ENCODE measurements at regions not wholly inside any gene's neighbourhood (a gene's known extent, or its start where the extent isn't known, plus 50 kb on each side); places are given as distances from the start of the nearest gene placed in this dataset.
A peak's percentile ranks its signal among the peaks of the same experiment; 100 is the strongest.

DNA sequence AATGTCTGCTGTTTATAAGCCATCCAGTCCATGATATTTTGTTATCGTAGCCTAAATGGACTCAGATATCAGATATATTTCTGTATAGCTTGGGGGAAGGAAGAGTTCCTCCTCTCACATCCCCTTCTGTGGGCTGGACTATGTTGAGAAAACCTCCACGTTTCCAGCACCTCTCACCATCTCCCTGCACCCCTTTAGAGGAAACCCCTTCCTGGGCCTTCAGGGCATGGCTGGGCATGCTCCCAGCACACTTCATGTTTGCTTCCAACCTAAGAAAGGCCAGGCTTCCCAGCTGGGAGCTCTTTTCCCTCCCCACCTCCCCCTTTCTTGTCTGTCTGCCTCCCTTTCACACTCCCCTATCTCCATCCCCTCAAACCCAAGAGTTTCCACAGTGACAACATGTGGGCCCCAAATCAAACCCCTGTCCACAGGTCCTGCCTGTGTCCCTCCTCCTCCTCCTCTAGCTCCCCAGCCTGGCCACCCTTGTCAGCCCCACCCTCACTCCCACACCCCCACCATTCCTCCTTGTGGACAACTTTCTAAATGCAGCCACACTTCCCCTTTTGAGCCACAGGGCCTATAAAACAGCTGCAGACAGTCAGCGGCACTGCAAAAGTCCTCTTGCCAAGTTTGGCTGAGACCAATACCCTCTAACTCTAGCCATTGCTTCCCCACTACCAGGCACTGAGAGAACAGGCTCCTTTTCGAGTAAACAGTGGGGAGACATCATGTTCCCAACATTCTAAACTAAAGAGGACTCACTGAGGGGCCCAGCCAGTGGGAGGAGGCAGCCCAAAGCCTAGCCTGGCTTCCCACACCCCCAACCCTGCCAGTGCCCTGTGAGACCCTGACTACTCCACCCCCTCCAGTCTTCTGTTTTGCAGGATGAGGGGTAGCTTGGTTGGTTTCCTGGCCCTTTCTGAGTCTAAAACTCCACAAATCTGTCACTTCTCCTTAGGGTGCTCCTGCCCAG lies 120.5 kb downstream of the ZFP36L2 start:
- DNase-seq (ENCODE audit: low spot score), result peak; percentile 81

DNA sequence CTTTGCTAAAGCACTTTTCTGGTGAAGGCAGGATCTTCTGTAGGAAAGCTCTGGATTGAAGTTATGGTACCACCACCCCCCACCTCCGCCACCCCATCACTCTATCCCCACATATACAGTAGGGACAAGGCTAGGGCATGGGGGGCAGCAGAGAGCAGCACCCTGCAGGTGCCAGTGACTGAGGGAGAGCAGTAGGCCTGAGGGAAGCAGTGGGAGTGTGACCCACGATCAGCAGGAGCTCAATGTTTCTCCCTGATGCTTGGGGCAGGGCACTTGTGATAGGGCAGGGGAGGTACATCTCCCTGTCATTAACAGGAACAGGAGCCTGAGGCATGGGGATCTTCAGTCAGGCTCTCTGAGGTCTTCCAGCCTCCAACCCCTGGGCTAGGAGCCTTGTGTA lies 121.6 kb downstream of the ZFP36L2 start:
- no peak for DNase-seq (ENCODE audit: low spot score)

DNA sequence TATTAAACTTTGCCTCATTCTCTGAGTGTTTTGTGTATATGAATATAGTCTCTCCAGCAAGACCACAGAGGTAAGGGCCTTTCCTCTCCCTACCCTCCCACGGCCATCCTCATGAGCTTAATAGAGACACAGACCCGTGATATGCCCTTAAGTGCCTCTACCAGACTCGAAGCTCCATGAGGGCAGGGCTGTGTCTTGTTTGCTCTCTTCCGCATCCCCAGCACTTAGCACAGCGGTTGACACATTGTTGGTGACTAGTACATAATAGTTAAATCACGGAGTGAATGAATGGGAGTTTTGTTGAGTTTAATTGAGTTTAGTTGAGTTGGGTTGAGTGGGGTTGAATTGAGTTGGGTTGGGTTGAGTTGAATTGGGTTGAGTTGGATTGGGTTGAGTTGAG lies 122.3 kb downstream of the ZFP36L2 start:
- DNase-seq (ENCODE audit: low spot score), result no peak

DNA sequence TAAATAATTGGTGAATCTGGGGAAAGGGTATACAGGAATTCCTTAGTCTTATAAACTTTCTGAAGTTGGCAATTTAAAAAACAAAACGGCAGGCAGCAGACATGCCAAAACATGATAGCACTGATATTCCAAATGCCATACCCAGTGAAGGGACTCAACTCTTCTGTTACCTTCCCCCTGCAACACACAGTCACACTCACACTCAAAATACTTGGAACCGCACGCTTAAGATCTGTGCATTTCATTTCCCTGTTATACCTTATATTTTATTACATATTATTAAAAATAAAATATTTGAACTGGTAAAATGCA lies 123.4 kb downstream of the ZFP36L2 start:
- DNase-seq (ENCODE audit: low spot score), result no peak

DNA sequence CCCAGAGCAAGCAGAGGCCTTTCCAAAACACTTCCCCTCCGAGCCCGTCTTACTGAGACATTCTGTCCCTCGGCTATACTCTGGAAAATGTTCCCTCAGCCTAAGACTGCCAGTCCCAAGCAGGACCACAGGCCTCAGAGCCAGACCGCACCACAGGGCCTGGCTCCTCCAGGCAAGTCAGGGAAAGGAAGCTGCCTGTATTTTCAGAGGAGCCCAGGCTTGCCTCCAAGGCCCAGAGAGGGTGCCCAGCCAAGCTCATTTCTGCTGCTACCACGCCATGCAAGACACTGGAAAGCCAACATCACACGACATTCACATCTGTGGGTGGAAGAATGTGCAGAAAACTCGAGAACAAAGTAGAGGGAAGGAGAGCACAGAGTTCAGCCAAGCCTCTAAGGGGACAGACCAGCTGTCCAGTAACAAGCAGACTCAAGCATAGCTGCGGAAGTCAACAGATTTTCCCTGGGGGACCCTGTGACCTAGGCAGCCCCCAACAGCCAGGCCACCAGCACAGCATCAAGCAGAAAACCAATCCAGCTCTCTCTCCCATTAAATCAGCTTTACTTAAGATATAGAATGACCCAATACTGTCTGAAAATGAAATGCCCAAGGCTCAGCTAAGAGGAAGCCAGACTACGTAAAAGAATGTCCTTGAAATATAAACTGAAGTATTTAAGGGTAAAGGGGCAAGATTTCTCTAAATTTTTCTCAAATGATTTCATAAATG lies 123.9 kb downstream of the ZFP36L2 start:
- peak; percentile 38 for DNase-seq (ENCODE audit: low spot score)

DNA sequence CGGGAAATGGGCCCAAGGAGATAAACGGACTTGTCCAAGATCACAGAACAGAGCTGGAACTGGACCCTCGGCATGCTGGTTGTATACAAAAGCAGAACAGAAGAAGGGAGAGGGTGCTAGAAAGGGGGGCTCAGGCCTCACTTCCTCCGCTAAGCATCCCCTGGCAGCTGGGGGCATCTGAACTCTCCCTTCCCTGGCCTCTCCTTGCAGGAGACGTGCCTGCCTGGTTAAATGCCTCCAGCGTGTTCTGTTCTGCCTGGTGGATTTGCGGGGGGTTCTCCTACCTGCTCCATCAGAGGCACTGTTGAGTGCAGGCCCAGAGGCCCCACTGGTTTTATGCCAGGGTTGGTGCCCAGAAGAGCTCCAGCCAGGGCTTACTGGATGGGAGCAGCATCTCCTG lies 124.7 kb downstream of the ZFP36L2 start:
- no peak for DNase-seq (ENCODE audit: low spot score)

DNA sequence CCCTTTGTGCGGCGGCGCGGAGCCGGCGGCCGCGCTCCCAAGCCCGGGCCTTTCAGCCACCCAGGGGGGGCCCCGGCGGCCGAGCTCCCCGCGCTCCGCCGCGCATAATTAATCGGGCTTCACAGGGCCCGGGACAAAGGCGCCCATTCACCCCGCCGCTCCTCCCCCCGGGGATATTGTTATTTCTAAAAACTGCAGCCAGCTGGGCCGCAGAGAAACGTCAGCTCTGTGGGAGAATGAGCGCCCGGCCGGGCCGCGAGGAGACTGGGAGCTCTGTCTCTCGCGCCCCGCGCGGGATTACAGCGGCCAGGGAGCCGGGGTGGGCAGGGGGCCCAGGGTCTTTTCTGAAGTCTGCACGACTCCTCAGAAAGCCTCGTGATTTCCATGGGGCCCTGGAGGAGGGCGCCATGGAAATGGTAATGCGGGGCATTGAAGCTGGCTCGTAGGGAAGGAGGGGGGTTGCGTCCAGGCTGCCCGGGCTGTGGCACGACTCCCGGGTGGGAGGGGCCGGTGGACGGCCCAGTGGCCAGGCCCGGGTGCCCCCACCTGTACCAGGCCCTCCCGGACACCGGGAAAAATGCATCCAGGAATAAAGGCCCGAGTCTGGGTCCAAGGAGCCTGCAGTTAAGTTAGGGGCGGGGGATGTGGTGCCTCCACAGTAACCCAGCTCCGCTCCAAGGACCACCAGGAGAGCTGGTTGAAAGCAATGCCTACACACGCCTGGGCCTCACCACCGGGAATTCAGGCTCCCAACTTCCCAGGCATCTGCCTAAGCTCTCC lies 125.3 kb downstream of the ZFP36L2 start:
- peak; percentile 58 for DNase-seq (ENCODE audit: low spot score)

DNA sequence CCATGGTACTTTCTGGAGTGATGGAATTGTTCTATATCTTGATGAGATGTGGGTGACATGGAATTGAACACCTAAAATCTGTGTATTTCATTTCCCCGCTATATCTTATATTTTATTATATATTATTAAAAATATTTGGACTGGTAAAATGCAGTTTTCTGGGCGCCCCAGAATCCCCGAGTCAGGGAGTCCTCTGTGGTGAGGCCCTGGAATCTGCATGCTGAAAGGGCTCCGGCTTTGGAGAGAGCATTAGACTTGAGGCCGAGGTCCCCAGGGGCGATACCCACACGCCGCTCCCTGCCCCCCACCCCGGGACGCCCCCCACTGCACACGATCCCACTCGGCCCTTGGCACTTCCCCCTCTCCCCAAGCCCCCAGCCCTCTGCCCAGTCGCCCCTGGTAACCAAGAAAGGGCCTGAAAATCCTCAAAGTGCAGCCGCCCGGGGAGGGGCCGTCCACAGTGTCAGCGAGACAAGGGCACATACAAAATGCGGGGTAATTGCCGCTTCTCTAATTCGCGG lies 126.0 kb downstream of the ZFP36L2 start:
- no peak for DNase-seq (ENCODE audit: low spot score)

DNA sequence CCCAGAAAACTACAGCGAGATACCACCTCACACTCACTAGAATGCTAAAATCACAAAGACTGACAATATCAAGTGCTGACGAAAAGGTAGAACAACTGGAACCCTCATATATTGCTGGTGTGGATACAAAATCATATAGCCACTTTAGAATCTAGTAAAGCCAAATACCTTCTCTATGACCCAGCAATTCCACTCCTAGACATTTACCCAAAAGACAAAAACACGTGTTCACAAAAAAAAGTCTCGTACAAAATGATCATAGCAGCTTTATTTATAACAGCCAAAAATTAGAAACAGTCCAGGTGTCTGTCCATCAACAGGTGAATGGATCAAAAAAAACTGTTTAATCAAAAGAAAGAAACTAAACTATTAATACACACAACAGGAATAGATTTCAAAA lies 126.6 kb downstream of the ZFP36L2 start:
- no peak for DNase-seq (ENCODE audit: low spot score)

DNA sequence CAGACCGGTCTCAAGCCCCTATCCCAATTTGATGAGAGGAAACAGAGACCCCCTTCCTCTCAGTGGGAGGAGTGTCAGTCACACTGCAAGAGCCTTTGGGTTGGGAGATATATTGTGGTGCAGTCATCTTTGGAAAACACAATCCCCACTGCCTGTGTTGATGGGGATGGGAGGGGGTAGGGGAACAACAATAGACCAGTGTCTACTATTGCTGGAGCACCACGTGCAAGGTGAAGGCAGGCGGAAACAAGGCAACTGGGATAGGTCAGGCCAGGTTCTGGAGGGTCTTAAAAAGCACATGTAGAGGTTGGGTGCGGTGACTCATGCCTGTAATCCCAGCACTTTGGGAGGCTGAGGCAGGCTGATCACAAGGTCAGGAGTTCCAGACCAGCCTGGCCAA lies 127.9 kb downstream of the ZFP36L2 start:
- DNase-seq (ENCODE audit: low spot score), result no peak

DNA sequence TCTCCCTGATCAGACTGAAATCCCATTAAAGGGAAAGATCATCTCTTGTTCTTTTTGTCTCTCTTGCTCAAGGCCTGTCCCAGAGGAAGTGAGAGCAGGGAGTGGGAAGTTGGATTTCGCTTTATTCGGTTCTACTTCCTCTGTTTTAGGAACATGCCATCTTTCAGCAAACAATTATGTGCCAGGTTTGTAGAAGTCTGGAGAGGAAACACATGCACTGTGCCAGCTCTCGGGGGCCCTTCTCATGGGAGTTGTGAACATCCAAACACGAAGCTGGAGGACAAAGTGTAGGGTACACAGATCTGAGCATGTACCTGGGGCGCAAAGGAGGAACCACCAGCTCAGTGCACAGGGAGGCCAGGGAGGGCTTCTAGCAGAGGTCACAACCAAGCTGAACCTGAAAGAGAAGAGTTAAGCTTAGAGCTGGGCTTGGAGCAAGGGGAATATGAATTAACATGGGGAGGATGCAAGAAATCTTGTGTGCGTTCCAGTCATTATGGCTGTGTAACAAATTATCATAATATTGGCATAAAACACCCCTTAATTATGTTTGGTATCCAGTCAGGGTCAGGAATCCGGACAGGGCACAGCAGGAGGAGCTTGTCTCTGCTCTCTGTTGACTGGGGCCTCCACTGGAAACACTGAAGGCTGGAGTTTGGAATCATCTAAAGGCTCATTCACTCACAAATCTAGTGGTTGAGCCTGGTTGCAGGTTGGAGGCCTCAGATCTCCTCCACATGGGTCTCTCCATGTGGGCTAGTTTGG lies 128.6 kb downstream of the ZFP36L2 start:
- no peak for DNase-seq (ENCODE audit: low spot score)

DNA sequence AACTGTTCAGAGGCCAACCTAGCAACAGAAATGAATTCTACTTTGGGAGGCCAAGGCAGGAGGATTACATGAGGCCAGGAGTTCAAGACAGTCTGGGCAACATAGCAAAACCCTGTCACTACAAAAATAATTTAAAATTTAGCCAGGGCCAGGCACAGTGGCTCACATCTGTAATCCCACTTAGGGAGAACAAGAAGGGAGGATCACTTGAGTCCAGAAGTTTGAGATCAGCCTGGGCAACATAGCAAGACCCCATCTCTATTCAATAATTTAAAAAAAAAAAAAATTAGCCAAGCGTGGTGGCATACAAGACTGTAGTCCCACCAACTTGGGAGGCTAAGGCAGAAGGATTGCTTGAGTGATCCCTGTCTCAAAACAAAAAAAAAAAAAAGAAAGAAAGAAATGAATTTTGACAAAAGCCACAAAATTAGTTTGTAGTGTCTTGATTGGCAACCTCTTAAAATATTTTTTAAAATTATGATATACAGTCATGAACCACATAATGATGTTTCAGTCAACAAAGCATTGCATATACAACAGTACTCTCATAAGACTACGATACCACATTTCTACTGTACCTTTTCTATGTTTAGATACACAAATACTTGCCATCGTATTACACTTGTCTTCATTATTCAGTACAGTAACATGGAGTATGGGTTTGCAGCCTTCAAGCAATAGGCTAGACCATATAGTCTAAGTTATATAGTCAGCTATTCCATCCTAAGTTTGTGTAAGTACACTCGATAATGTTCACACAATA lies 130.7 kb downstream of the ZFP36L2 start:
- no peak for DNase-seq (ENCODE audit: low spot score)

DNA sequence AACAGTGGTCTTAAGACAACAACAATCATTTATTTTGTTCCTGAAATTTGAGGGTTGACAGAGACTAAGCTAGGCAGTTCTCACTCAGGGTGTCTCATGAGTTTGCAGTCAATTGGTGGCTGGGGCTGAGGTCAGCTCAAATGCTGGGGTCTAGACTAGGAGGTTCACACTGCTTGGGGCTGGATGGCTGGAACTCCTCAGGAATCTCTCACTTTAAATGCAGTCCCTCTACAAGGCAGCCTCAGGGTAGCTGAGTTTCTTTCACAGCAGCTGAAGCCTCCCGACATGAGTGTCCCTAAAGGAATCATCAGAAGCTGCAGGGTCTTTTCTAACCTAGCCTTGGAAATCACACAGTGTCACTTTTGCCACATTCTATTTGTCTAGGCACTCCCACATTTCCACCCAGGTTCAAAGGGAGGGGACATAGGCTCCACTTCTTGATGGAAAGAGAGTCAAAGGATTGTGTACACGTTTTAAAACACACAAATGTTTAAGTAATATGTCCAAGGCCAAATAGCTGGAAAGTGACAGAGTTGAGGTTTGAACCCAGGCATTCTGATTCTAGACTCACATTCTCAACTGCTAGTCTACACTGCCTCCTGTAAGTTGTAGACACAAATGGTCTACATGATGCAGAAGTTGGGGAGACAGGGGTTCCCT lies 133.8 kb downstream of the ZFP36L2 start:
- DNase-seq (ENCODE audit: low spot score), result no peak

DNA sequence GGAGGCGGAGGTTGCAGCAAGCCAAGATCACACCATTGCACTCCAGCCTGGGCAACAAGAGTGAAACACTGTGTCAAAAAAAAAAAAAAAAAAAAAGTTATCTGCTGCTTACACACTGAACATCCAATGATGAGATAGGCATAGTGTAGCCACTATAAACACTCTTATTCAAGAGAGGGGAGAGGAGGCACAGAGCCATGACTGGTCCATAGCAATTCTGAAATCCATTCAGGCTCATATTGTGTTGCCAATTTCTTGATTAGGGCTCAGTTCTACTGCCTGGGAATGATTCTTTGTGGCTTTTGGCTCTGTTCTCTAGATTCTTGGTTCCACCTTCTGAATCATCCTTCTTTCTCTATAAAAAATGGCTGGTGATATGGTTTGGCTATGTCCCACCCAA lies 136.1 kb downstream of the ZFP36L2 start:
- no peak for DNase-seq (ENCODE audit: low spot score)

DNA sequence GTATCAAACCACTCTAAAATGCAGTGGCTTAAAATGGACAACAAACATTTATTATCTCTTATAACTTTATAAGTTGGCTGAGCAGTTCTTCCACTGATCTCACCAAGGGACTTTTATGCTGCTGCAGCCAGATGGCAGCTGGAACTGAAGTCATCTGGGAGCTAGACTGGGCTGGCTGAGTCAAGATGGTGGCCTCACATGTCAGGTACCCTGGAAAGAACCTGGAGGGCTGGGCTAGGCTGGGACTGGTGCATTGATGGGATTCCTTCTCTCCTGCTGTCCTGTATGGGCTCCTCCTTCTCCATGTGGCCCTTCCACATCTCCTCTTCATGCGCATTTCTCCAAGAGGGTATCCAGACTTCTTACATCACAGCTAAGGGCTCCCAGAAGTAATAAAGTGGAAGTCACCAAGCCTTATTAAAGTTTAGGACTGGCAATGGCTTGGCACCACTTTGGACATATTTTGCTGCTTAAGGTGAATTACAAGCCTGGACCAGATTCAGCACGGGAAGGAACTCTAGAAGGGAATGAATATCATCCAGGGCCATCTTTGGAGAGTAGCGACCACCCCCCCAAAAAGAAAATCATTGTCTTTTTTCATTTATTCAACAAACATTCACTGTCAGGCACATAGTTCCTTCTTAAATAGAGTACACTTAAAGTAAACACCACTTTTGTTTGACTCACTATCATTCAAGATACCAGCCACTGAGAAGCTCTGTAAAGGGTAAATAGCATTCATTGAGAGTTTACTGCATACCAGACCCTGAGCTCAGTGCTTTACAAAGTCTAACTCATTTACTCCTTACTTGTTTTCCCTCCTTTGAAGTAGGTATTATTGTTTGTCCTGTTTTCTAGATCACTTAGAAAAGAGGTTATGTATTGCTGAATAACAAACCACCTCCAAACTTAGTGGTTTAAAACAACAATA lies 138.0 kb downstream of the ZFP36L2 start:
- DNase-seq (ENCODE audit: low spot score), result no peak

DNA sequence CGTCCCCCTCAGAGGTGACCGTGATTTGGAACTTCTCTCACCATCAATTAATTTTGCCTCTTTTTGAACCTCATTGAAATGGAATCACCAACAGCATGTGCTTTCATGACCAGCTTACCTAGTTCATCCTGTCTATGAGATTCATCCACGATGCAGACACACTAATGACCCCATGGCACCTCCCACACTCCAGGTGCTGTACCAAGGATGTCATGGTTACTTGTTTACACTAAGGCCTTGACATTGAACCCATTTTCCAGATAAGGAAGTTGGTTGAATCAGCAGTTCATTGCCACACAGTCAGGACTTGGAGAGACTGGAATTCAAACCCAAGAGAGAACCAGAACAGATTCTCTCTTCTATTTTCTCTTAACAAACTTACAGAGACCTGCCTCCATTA lies 139.0 kb downstream of the ZFP36L2 start:
- no peak for DNase-seq (ENCODE audit: low spot score)

DNA sequence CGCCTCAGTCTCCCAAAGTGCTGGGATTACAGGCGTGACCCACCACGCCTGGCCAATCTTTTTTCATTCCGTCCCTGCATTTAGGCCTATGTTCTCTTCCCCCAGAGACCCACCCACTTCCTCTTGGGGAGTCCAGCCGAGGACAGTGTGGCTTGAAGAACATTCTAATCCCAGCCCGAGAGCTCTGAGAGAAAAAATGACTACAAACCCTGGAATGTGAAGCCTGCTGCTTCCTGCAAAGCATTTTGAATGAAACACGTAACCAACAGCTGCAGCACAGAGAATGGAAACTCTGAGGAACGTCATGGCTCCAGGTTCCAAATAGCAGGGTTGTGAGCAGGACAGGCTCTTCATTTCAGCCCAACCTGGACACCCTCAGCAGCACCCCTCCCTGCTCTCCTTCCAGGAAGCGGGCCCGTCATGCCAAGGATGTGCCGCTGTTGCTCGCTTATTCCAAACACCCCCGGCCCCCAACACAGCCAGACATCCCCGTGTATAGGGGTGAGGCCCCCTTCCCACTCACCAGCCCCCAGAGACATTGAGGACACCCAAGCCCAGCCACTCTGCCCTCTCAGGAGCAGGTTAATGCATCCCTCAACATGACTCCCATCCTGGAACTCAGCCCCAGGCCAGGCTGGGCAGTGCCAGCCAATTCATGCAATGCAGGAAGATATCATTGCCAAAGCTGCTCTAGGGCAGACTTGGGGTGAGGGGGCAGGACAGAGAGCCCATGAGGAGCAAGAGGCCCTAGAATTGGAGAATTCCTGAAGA lies 139.8 kb downstream of the ZFP36L2 start:
- DNase-seq (ENCODE audit: low spot score), result peak; percentile 92

DNA sequence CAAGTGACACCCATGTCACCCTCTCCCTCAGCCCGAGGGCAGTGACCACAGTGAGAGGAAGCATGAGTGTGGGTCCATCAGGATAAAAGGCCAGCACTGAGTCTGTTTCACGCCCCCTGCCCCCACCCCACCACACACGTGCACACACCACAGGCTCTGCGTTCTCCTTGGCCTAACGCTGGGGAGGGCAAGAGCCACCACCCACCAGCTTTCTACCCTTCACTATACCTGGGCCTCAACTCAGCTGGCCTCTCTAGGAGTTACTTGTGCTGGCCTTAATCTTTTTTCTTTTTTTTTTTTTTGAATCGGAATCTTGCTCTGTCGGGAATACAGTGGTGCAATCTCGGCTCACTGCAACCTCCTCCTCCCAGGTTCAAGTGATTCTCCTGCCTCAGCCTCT lies 140.5 kb downstream of the ZFP36L2 start:
- DNase-seq (ENCODE audit: low spot score), result no peak

DNA sequence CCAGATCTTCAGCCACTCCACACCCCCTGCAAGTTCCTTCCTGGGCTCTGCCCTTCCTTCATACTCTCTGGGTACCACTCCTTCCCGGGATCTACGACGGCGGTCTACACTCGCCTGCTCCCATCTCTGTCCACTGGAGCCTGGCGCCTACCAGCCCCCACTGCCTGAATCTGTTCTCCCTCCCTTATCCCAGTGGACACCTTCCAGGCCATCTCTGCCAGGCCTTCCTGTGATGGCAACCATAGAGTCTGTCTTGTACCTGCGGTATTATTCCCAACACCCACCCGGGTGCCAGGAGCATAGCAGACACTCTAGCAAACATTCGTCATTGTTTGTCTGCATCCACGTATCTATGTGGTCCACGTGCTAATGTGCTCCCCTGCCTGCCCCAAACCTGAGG lies 140.9 kb downstream of the ZFP36L2 start:
- no peak for DNase-seq (ENCODE audit: low spot score)
